Neural cell (in vitro differentiated cells): ENCODE measurements at regions not wholly inside any gene's neighbourhood (a gene's known extent, or its start where the extent isn't known, plus 50 kb on each side); places are given as distances from the start of the nearest gene placed in this dataset.

Experiments
- H2AFZ ChIP-seq: fragments of 200-600, 300-800 bp; sonication (generic), shearing (Covaris generic); 2 replicates; pipeline ENCODE4 v1.6.0; 2014; ENCODE audit warnings: low read depth, mild to moderate bottlenecking, antibody characterized with exemption, low read length, moderate library complexity
- H3F3A ChIP-seq: fragments of 200-600 bp; shearing (Covaris generic); 2 replicates; pipeline ENCODE4 v1.6.1; 2016; ENCODE audit warnings: mild to moderate bottlenecking, moderate library complexity, mixed read lengths, antibody characterized with exemption, low read length; ENCODE audit not compliant: insufficient read depth, poor library complexity, severe bottlenecking
- H3K27ac ChIP-seq: fragments of 200-600, 300-800 bp; sonication (generic), shearing (Covaris generic); 2 replicates; pipeline ENCODE4 v1.5.1; 2014; ENCODE audit warnings: mild to moderate bottlenecking, low read length, moderate library complexity
- H3K27me3 ChIP-seq: fragments of 300-800, 200-600 bp; sonication (generic), shearing (Covaris generic); 2 replicates; pipeline ENCODE4 v1.6.0; 2014; ENCODE audit warnings: mild to moderate bottlenecking, low read depth, low read length, moderate library complexity; ENCODE audit not compliant: insufficient read depth
- H3K36me3 ChIP-seq: fragments of 300-800, 200-600 bp; sonication (generic), shearing (Covaris generic); 2 replicates; pipeline ENCODE4 v1.5.1; 2014; ENCODE audit warnings: mild to moderate bottlenecking, antibody characterized with exemption, low read length, moderate library complexity; ENCODE audit not compliant: insufficient read depth
- H3K4me2 ChIP-seq: fragments of 300-800, 200-600 bp; sonication (generic), shearing (Covaris generic); 2 replicates; pipeline ENCODE4 v1.6.0; 2014; ENCODE audit warnings: mild to moderate bottlenecking, low read length
- H3K4me3 ChIP-seq: fragments of 300-800, 200-600 bp; sonication (generic), shearing (Covaris generic); 2 replicates; pipeline ENCODE4 v1.5.1; 2014; ENCODE audit warnings: mild to moderate bottlenecking, low read length, moderate library complexity
- H3K79me2 ChIP-seq: fragments of 200-600 bp; shearing (Covaris generic); replicated peaks from 2 replicates; pipeline ENCODE4 v1.6.0; 2014; ENCODE audit warnings: mild to moderate bottlenecking, low read length, moderate library complexity; ENCODE audit not compliant: insufficient read depth
- H3K9ac ChIP-seq: fragments of 300-800, 200-600 bp; sonication (generic), shearing (Covaris generic); 2 replicates; pipeline ENCODE4 v1.6.1; 2016; ENCODE audit warnings: mild to moderate bottlenecking, low read length, mixed read lengths
- H3K9me2 ChIP-seq: fragments of 200-600 bp; shearing (Covaris generic); 2 replicates; pipeline ENCODE4 v1.6.1; 2016; ENCODE audit warnings: mild to moderate bottlenecking, low read length, mixed read lengths; ENCODE audit not compliant: insufficient read depth
- H3K9me3 ChIP-seq: fragments of 200-600, 300-800 bp; sonication (generic), shearing (Covaris generic); 2 replicates; pipeline ENCODE4 v1.6.1; 2016; ENCODE audit warnings: mild to moderate bottlenecking, mixed run types, low read length, moderate library complexity, mixed read lengths
- H4K20me1 ChIP-seq: fragments of 200-600 bp; shearing (Covaris generic); 2 replicates; pipeline ENCODE4 v1.6.1; 2016; ENCODE audit warnings: mild to moderate bottlenecking, mixed run types; ENCODE audit not compliant: insufficient read depth
- CTCF ChIP-seq: fragments of 450-650 bp; IDR thresholded peaks from 2 replicates; pipeline ENCODE4 v1.5.1; 2014; ENCODE audit warnings: antibody characterized with exemption, mild to moderate bottlenecking, moderate library complexity; ENCODE audit not compliant: poor library complexity, severe bottlenecking
- EP300 ChIP-seq: fragments of 450-650 bp; conservative IDR thresholded peaks from 2 replicates; pipeline ENCODE4 v1.6.1; 2014; ENCODE audit warnings: antibody characterized with exemption, mild to moderate bottlenecking, moderate library complexity; ENCODE audit not compliant: poor library complexity, severe bottlenecking
- EZH2 ChIP-seq: fragments of 200-600, 300-800 bp; shearing (Covaris generic), sonication (generic); IDR thresholded peaks from 2 replicates; pipeline ENCODE4 v1.6.1; 2014; ENCODE audit warnings: antibody characterized with exemption, low read length, borderline replicate concordance, mild to moderate bottlenecking; ENCODE audit not compliant: insufficient read depth, poor library complexity, severe bottlenecking
- MXI1 ChIP-seq: fragments of 450-650 bp; conservative IDR thresholded peaks from 2 replicates; pipeline ENCODE4 v1.6.1; 2014; ENCODE audit warnings: antibody characterized with exemption, mild to moderate bottlenecking; ENCODE audit not compliant: poor library complexity, severe bottlenecking
- POLR2AphosphoS5 ChIP-seq: IDR thresholded peaks from 2 replicates; pipeline ENCODE4 v1.6.1; 2012
- RAD21 ChIP-seq: fragments of 450-650 bp; conservative IDR thresholded peaks from 2 replicates; pipeline ENCODE4 v1.6.1; 2014; ENCODE audit warnings: antibody characterized with exemption, mild to moderate bottlenecking, moderate library complexity
- REST ChIP-seq: IDR thresholded peaks from 2 replicates; pipeline ENCODE4 v1.6.1; 2012; ENCODE audit warnings: borderline replicate concordance
- SMC3 ChIP-seq: fragments of 450-650 bp; conservative IDR thresholded peaks from 2 replicates; pipeline ENCODE4 v1.6.1; 2014; ENCODE audit warnings: antibody characterized with exemption, mild to moderate bottlenecking, moderate library complexity; ENCODE audit not compliant: poor library complexity
- TAF1 ChIP-seq: IDR thresholded peaks from 2 replicates; pipeline ENCODE4 v1.6.1; 2012; ENCODE audit warnings: low read depth

- no peak overlapping the region for H2AFZ ChIP-seq
- H3K9ac ChIP-seq, result no peak overlapping the region
- H3K9me3 ChIP-seq, result no peaks in the 10 kb centered on the region
- H3K27me3 ChIP-seq, result no peaks in the 10 kb centered on the region
- no peak overlapping the region for H3K4me2 ChIP-seq
- H3K9me2 ChIP-seq, result no peaks in the 10 kb centered on the region
- no peaks in the 10 kb centered on the region for H3F3A ChIP-seq
- TF ChIP-seq MXI1, result no peak
- TF ChIP-seq TAF1, result no peak
- no peak for TF ChIP-seq CTCF
- no peak for TF ChIP-seq SMC3
- no peak for TF ChIP-seq RAD21
- TF ChIP-seq EP300, result no peak
- no peak for TF ChIP-seq POLR2AphosphoS5
- no peak overlapping the region for H3K4me3 ChIP-seq
- no peaks in the 10 kb centered on the region for H3K79me2 ChIP-seq
- H3K27ac ChIP-seq, result no peak overlapping the region
- H4K20me1 ChIP-seq, result no peaks in the 10 kb centered on the region
- no peaks in the 10 kb centered on the region for H3K36me3 ChIP-seq
Observed at GRCh38 chr17:51407576-51407975, 147.2 kb downstream of the UTP18 start.

GRCh38 chr17:51419476-51419875, 159.1 kb downstream of the UTP18 start:
- Histone ChIP-seq H3K4me3 (no peak overlapping the region), H3F3A (no peaks in the 10 kb centered on the region), H3K27me3 (no peaks in the 10 kb centered on the region), H3K9ac (no peak overlapping the region), H3K36me3 (no peaks in the 10 kb centered on the region), H4K20me1 (no peaks in the 10 kb centered on the region), H2AFZ (no peak overlapping the region), H3K9me3 (no peaks in the 10 kb centered on the region), H3K4me2 (no peak overlapping the region), H3K79me2 (no peaks in the 10 kb centered on the region), H3K27ac (no peak overlapping the region), H3K9me2 (no peaks in the 10 kb centered on the region)
- TF ChIP-seq SMC3, result no peak
- no peak for TF ChIP-seq MXI1
- no peak for TF ChIP-seq TAF1
- no peak for TF ChIP-seq CTCF
- no peak for TF ChIP-seq REST
- no peak for TF ChIP-seq EZH2
- no peak for TF ChIP-seq POLR2AphosphoS5
- no peak for TF ChIP-seq EP300
- no peak for TF ChIP-seq RAD21
